Esophagus muscularis mucosa (tissue), 3 donors: ENCODE measurements at regions not wholly inside any gene's neighbourhood (a gene's known extent, or its start where the extent isn't known, plus 50 kb on each side); places are given as distances from the start of the nearest gene placed in this dataset.

Source experiments
- CTCF ChIP-seq, 3 experiments: fragments of 200-600 bp in 2 of 3; fragments of 450-650 bp in 1 of 3; sonication (generic) in 2 of 3; IDR thresholded peaks; one replicate each; pipeline ENCODE4 v1.5.1; 2017 to 2019; ENCODE audit warnings: antibody characterized with exemption in 3 of 3, mild to moderate bottlenecking in 2 of 3, moderate library complexity in 1 of 3
- POLR2A ChIP-seq: fragments of 450-650 bp; IDR thresholded peaks from one replicate; pipeline ENCODE4 v1.6.1; 2017; ENCODE audit warnings: antibody characterized with exemption, moderate library complexity, mild to moderate bottlenecking, low read depth

- TF ChIP-seq CTCF (IDR thresholded peaks at IDR 0.05): no peak
- TF ChIP-seq POLR2A: no peak
Measured at GRCh38 chr19:23823952-23824389, 65.3 kb upstream of the ZNF681 start.
